Type B pancreatic cell (in vitro differentiated cells): ENCODE measurements at regions not wholly inside any gene's neighbourhood (a gene's known extent, or its start where the extent isn't known, plus 50 kb on each side); places are given as distances from the start of the nearest gene placed in this dataset.

Experiments
- DNase-seq: peaks from one replicate; pipeline ENCODE4 v3.0.0; 2021; ENCODE audit warnings: mixed read lengths; ENCODE audit not compliant: unreplicated experiment; ENCODE audit errors: extremely low spot score
- H3K27ac Mint-ChIP-seq: 2 replicates; pipeline ENCODE4 v1.8.0; 2021; ENCODE audit warnings: mild to moderate bottlenecking, mixed read lengths
- H3K27me3 Mint-ChIP-seq: 2 replicates; pipeline ENCODE4 v1.8.0; 2021; ENCODE audit warnings: mixed read lengths
- H3K36me3 Mint-ChIP-seq: 2 replicates; pipeline ENCODE4 v1.8.0; 2021; ENCODE audit warnings: mixed read lengths
- H3K4me1 Mint-ChIP-seq: one replicate; pipeline ENCODE4 v1.8.0; 2021; ENCODE audit warnings: mixed read lengths; ENCODE audit not compliant: unreplicated experiment
- H3K4me3 Mint-ChIP-seq: 2 replicates; pipeline ENCODE4 v1.8.0; 2021; ENCODE audit warnings: mild to moderate bottlenecking, mixed read lengths
- H3K9me3 Mint-ChIP-seq: 2 replicates; pipeline ENCODE4 v1.8.0; 2021; ENCODE audit warnings: mixed read lengths
- CTCF ChIP-seq: fragments of 200-600 bp; sonication (generic); conservative IDR thresholded peaks from 2 replicates; pipeline ENCODE4 v1.5.0; 2021; ENCODE audit warnings: antibody characterized with exemption, mild to moderate bottlenecking

GRCh38 chr3:94314218-94314883 is 251.5 kb downstream of the NSUN3 start:
- DNase-seq: no peak
- no peaks in the 10 kb centered on the region for H3K9me3 Mint-ChIP-seq
- no peaks in the 10 kb centered on the region for H3K4me1 Mint-ChIP-seq

GRCh38 chr3:94317017-94317416 is 254.2 kb downstream of the NSUN3 start:
- no peaks in the 10 kb centered on the region for H3K4me1 Mint-ChIP-seq
- no peaks in the 10 kb centered on the region for H3K27me3 Mint-ChIP-seq
- TF ChIP-seq CTCF: no peak

More at GRCh38 chr3:94314218-94314883, 251.5 kb downstream of the NSUN3 start:
- no peaks in the 10 kb centered on the region for H3K36me3 Mint-ChIP-seq
- no peak for TF ChIP-seq CTCF
- no peaks in the 10 kb centered on the region for H3K27me3 Mint-ChIP-seq
- H3K27ac Mint-ChIP-seq: no peak overlapping the region
- no peak overlapping the region for H3K4me3 Mint-ChIP-seq

GRCh38 chr3:94323596-94323995 is 260.7 kb downstream of the NSUN3 start:
- Mint-ChIP-seq H3K27ac (no peak overlapping the region), H3K9me3 (no peaks in the 10 kb centered on the region), H3K4me1 (no peaks in the 10 kb centered on the region), H3K27me3 (no peaks in the 10 kb centered on the region), H3K36me3 (no peaks in the 10 kb centered on the region), H3K4me3 (no peak overlapping the region)
- DNase-seq: no peak
- TF ChIP-seq CTCF: no peak

More at GRCh38 chr3:94317017-94317416, 254.2 kb downstream of the NSUN3 start:
- Mint-ChIP-seq H3K36me3 (no peaks in the 10 kb centered on the region), H3K4me3 (no peak overlapping the region), H3K27ac (no peak overlapping the region), H3K9me3 (no peaks in the 10 kb centered on the region)
- DNase-seq: no peak

- peaks cover 3% of the 10 kb centered on the region for H3K9me3 Mint-ChIP-seq
Measured at GRCh38 chr3:94331831-94332230, 269.0 kb downstream of the NSUN3 start.

GRCh38 chr3:94336046-94336753 is 273.3 kb downstream of the NSUN3 start:
- no peak for DNase-seq
- Mint-ChIP-seq H3K4me1 (no peaks in the 10 kb centered on the region), H3K36me3 (no peaks in the 10 kb centered on the region), H3K9me3 (peaks cover 7% of the 10 kb centered on the region), H3K27ac (no peak overlapping the region), H3K4me3 (no peak overlapping the region), H3K27me3 (no peaks in the 10 kb centered on the region)
- TF ChIP-seq CTCF: peak; percentile 74

More at GRCh38 chr3:94331831-94332230, 269.0 kb downstream of the NSUN3 start:
- Mint-ChIP-seq H3K36me3 (no peaks in the 10 kb centered on the region), H3K4me3 (peak overlapping the region; percentile 11), H3K27ac (peak overlapping the region; percentile 48), H3K4me1 (no peaks in the 10 kb centered on the region), H3K27me3 (no peaks in the 10 kb centered on the region)
- no peak for TF ChIP-seq CTCF
- DNase-seq: no peak
